DND-41 (cell line): ENCODE measurements at regions not wholly inside any gene's neighbourhood (a gene's known extent, or its start where the extent isn't known, plus 50 kb on each side); places are given as distances from the start of the nearest gene placed in this dataset.

Experiments used
- EZH2 ChIP-seq: IDR thresholded peaks from 3 replicates; pipeline ENCODE4 v1.6.1; 2012; ENCODE audit warnings: borderline replicate concordance, low read depth, mild to moderate bottlenecking, moderate library complexity, low read length, inconsistent platforms; ENCODE audit not compliant: severe bottlenecking
- TF ChIP-seq, protein P1 (sequence below): IDR thresholded peaks from 2 replicates; pipeline ENCODE4 v1.5.1; 2012; ENCODE audit warnings: borderline replicate concordance, low read length, moderate library complexity, mild to moderate bottlenecking; ENCODE audit not compliant: poor library complexity, severe bottlenecking; ENCODE audit errors: extremely low read depth

DNA sequence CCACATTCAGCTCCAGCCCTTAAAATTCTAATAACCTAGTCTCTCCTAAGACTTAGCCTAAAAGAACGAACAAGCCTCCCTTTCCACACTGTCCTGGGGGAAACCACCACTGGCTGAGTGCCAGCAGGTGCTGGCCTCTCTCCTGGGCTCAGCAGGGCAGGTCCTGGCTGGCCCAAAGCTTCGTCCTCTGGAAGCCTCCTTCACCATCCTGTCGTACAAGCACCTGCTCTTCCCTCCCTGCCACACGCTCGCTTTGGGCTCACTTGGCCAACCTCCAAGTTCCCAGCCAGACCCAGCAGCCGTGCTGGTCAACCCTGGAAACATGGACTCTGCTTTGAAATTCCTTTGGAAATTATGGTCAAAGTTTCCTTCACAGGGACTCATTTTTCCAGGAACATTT, 58.2 kb upstream of the SLC25A33 start:
- TF ChIP-seq, protein P1, sequence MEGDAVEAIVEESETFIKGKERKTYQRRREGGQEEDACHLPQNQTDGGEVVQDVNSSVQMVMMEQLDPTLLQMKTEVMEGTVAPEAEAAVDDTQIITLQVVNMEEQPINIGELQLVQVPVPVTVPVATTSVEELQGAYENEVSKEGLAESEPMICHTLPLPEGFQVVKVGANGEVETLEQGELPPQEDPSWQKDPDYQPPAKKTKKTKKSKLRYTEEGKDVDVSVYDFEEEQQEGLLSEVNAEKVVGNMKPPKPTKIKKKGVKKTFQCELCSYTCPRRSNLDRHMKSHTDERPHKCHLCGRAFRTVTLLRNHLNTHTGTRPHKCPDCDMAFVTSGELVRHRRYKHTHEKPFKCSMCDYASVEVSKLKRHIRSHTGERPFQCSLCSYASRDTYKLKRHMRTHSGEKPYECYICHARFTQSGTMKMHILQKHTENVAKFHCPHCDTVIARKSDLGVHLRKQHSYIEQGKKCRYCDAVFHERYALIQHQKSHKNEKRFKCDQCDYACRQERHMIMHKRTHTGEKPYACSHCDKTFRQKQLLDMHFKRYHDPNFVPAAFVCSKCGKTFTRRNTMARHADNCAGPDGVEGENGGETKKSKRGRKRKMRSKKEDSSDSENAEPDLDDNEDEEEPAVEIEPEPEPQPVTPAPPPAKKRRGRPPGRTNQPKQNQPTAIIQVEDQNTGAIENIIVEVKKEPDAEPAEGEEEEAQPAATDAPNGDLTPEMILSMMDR: no peak
- TF ChIP-seq EZH2: no peak
